ENCODE measurements at regions not wholly inside any gene's neighbourhood (a gene's known extent, or its start where the extent isn't known, plus 50 kb on each side); places are given as distances from the start of the nearest gene placed in this dataset.

- TF ChIP-seq CTCF (conservative IDR thresholded peaks at IDR 0.05): no peak
- H3K36me3 Mint-ChIP-seq: no peaks in the 10 kb centered on the region
- H3K4me3 Mint-ChIP-seq: no peak overlapping the region
- H3K27me3 Mint-ChIP-seq: peaks cover 18% of the 10 kb centered on the region
- DNase-seq (ENCODE audit: extremely low spot score, unreplicated experiment): no peak
- H3K9me3 Mint-ChIP-seq: no peaks in the 10 kb centered on the region
- no peak overlapping the region for H3K27ac Mint-ChIP-seq
- H3K4me1 Mint-ChIP-seq (ENCODE audit: unreplicated experiment): no peaks in the 10 kb centered on the region
These were observed 231.0 kb upstream of the MVB12B start for GRCh38 chr9:126095546-126096190.

- no peaks in the 10 kb centered on the region for H3K4me1 Mint-ChIP-seq (ENCODE audit: unreplicated experiment)
- no peak overlapping the region for H3K4me3 Mint-ChIP-seq
- TF ChIP-seq CTCF (conservative IDR thresholded peaks at IDR 0.05): no peak
- H3K27me3 Mint-ChIP-seq: peaks cover 15% of the 10 kb centered on the region
- H3K27ac Mint-ChIP-seq: no peak overlapping the region
- no peak for DNase-seq (ENCODE audit: extremely low spot score, unreplicated experiment)
- no peaks in the 10 kb centered on the region for H3K9me3 Mint-ChIP-seq
- no peaks in the 10 kb centered on the region for H3K36me3 Mint-ChIP-seq
These were observed 230.3 kb upstream of the MVB12B start for GRCh38 chr9:126096340-126096739.

- Mint-ChIP-seq H3K9me3 (no peaks in the 10 kb centered on the region), H3K27ac (no peak overlapping the region), H3K4me1 (ENCODE audit: unreplicated experiment) (no peaks in the 10 kb centered on the region)
These were observed 228.9 kb upstream of the MVB12B start for GRCh38 chr9:126097679-126098078.

GRCh38 chr9:126106404-126106803 lies 220.2 kb upstream of the MVB12B start:
- no peak overlapping the region for H3K4me3 Mint-ChIP-seq
- no peaks in the 10 kb centered on the region for H3K9me3 Mint-ChIP-seq
- H3K4me1 Mint-ChIP-seq (ENCODE audit: unreplicated experiment): no peaks in the 10 kb centered on the region
- no peak for TF ChIP-seq CTCF (conservative IDR thresholded peaks at IDR 0.05)
- DNase-seq (ENCODE audit: extremely low spot score, unreplicated experiment): no peak
- H3K27ac Mint-ChIP-seq: no peak overlapping the region
- H3K27me3 Mint-ChIP-seq: peaks cover 43% of the 10 kb centered on the region
- H3K36me3 Mint-ChIP-seq: no peaks in the 10 kb centered on the region

More at GRCh38 chr9:126097679-126098078, 228.9 kb upstream of the MVB12B start:
- TF ChIP-seq CTCF (conservative IDR thresholded peaks at IDR 0.05): no peak
- DNase-seq (ENCODE audit: extremely low spot score, unreplicated experiment): no peak
- H3K27me3 Mint-ChIP-seq: peaks cover 6% of the 10 kb centered on the region
- H3K36me3 Mint-ChIP-seq: no peaks in the 10 kb centered on the region
- no peak overlapping the region for H3K4me3 Mint-ChIP-seq

GRCh38 chr9:126107693-126108092 lies 218.9 kb upstream of the MVB12B start:
- H3K36me3 Mint-ChIP-seq: no peaks in the 10 kb centered on the region

More at GRCh38 chr9:126107693-126108092, 218.9 kb upstream of the MVB12B start:
- TF ChIP-seq CTCF (conservative IDR thresholded peaks at IDR 0.05): no peak
- H3K9me3 Mint-ChIP-seq: no peaks in the 10 kb centered on the region
- H3K27me3 Mint-ChIP-seq: peaks cover 52% of the 10 kb centered on the region
- no peaks in the 10 kb centered on the region for H3K4me1 Mint-ChIP-seq (ENCODE audit: unreplicated experiment)
- H3K4me3 Mint-ChIP-seq: no peak overlapping the region
- no peak overlapping the region for H3K27ac Mint-ChIP-seq
- DNase-seq (ENCODE audit: extremely low spot score, unreplicated experiment): no peak
